Panc1 (cell line): ENCODE measurements at regions not wholly inside any gene's neighbourhood (a gene's known extent, or its start where the extent isn't known, plus 50 kb on each side); places are given as distances from the start of the nearest gene placed in this dataset.

Source experiments
- ATAC-seq: fragments of 200-7000 bp; cut with Tn5 transposase; 2 replicates; pipeline ENCODE4 v1.9.1; 2020; ENCODE audit warnings: mild to moderate bottlenecking, moderate library complexity
- BruUV-seq: library from RNA; stranded (reverse); fragments of 400-500 nt; replicated peaks from 2 replicates; lab custom pipeline; 2021; lab: Mats Ljungman, UMichigan
- CTCF ChIA-PET: fragments of 300-600 bp; sonication (Branson Sonifier 250); formaldehyde crosslinking; loops from one replicate; lab custom pipeline; 2022; ENCODE audit warnings: antibody characterized with exemption; lab: Charles Lee
- POLR2A ChIA-PET: fragments of 300-600 bp; sonication (Branson Sonifier 250); formaldehyde crosslinking; loops from one replicate; lab custom pipeline; 2022; ENCODE audit warnings: antibody characterized with exemption; lab: Charles Lee
- DNase-seq: peaks from one replicate; pipeline ENCODE4 v3.0.0-alpha.2; 2010; ENCODE audit warnings: low read depth, low spot score
- H3K27ac ChIP-seq: 2 replicates; pipeline ENCODE4 v1.5.1; 2011; ENCODE audit warnings: mild to moderate bottlenecking, low read length, inconsistent platforms
- H3K27me3 ChIP-seq: fragments of 200-500 bp; sonication (Bioruptor generic); 2 replicates; pipeline ENCODE4 v1.6.0; 2014; ENCODE audit warnings: low read length, inconsistent platforms; ENCODE audit not compliant: control insufficient read depth, insufficient read depth
- H3K36me3 ChIP-seq: fragments of 200-500 bp; sonication (Bioruptor generic); 2 replicates; pipeline ENCODE4 v1.5.1; 2014; ENCODE audit warnings: inconsistent platforms, mild to moderate bottlenecking, low read length, moderate library complexity; ENCODE audit not compliant: control insufficient read depth, insufficient read depth
- H3K4me1 ChIP-seq: 2 replicates; pipeline ENCODE4 v1.5.1; 2011; ENCODE audit warnings: inconsistent platforms, mild to moderate bottlenecking, low read length, moderate library complexity; ENCODE audit not compliant: control insufficient read depth, insufficient read depth
- H3K4me3 ChIP-seq, 2 experiments: 2 replicates each; pipeline ENCODE4 v1.5.1; 2011 to 2012; ENCODE audit warnings: low read depth in 2 of 2, low read length in 2 of 2, mild to moderate bottlenecking in 2 of 2, inconsistent platforms in 1 of 2, moderate library complexity in 1 of 2
- H3K9me3 ChIP-seq: fragments of 200-500 bp; sonication (Bioruptor generic); 2 replicates; pipeline ENCODE4 v1.5.1; 2014; ENCODE audit warnings: low read depth, mild to moderate bottlenecking, inconsistent platforms, low read length, moderate library complexity; ENCODE audit not compliant: control insufficient read depth, insufficient read depth
- POLR2AphosphoS5 ChIP-seq: IDR thresholded peaks from 2 replicates; pipeline ENCODE4 v1.6.1; 2012; ENCODE audit warnings: mild to moderate bottlenecking, low read depth, low read length, moderate library complexity
- SIN3A ChIP-seq: IDR thresholded peaks from 2 replicates; pipeline ENCODE4 v1.6.1; 2012; ENCODE audit warnings: low read depth, mild to moderate bottlenecking, low read length, moderate library complexity, borderline replicate concordance; ENCODE audit not compliant: insufficient read depth
- TCF7L2 ChIP-seq: IDR thresholded peaks from 2 replicates; pipeline ENCODE4 v1.6.1; 2011; ENCODE audit warnings: mild to moderate bottlenecking, low read depth, low read length, inconsistent platforms
- in situ Hi-C: cut with HindIII; loops from 2 replicates; pipeline ENCODE4 v1.10.0; 2016; ENCODE audit warnings: low sequenced_read_pairs, low pct_unique_long_range_greater_than_20kb
- intact Hi-C: fragments of 100-400 bp; cut with micrococcal nuclease; formaldehyde crosslinking; loops from one replicate; pipeline ENCODE4 v1.10.0; 2022; ENCODE audit not compliant: unreplicated experiment
- TF ChIP-seq, protein P1 (sequence below): fragments of 450-650 bp; IDR thresholded peaks from 2 replicates; pipeline ENCODE4 v1.5.1; 2017; ENCODE audit warnings: mild to moderate bottlenecking
- TF ChIP-seq, protein P2 (sequence below), 2 experiments: IDR thresholded peaks; 2 replicates each; pipeline ENCODE4 v1.6.1; 2011 to 2012; ENCODE audit warnings: low read depth in 2 of 2, control low read depth in 1 of 2, low read length in 1 of 2, mild to moderate bottlenecking in 1 of 2, moderate library complexity in 1 of 2; ENCODE audit not compliant: insufficient read depth in 1 of 2

DNA sequence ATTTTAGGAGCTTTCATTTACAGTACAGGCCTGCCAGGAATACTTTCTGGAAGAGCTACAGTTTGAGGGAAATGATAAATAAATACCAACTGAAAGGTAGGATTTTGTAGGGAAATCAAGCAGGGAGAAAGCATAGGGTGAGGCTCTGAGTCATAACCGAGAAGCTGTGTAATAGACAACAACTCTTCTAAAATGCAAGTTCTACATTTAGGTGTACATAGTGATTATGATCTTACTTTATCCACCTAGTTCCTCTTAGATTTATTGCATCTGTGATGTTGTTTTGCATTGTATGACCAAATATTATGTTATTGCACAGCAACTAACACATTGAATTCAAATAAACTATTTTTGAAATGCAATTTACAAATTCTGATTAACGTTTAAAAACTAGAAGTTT lies 819.3 kb downstream of the PLA2G4A start:
- H3K27ac ChIP-seq: no peak overlapping the region; the same call in 1 of the 2 replicates
- BruUV-seq: no TSS peak
- H3K4me1 ChIP-seq: no peaks in the 10 kb centered on the region
- POLR2A ChIA-PET: no interaction called here
- ATAC-seq: no peak
- CTCF ChIA-PET: no interaction called here
- H3K9me3 ChIP-seq: no peaks in the 10 kb centered on the region
- H3K4me3 ChIP-seq: no peak overlapping the region
- in situ Hi-C loops (no loop called here), intact Hi-C loops (no loop called here)
- H3K27me3 ChIP-seq: no peaks in the 10 kb centered on the region
- TF ChIP-seq, protein P1, sequence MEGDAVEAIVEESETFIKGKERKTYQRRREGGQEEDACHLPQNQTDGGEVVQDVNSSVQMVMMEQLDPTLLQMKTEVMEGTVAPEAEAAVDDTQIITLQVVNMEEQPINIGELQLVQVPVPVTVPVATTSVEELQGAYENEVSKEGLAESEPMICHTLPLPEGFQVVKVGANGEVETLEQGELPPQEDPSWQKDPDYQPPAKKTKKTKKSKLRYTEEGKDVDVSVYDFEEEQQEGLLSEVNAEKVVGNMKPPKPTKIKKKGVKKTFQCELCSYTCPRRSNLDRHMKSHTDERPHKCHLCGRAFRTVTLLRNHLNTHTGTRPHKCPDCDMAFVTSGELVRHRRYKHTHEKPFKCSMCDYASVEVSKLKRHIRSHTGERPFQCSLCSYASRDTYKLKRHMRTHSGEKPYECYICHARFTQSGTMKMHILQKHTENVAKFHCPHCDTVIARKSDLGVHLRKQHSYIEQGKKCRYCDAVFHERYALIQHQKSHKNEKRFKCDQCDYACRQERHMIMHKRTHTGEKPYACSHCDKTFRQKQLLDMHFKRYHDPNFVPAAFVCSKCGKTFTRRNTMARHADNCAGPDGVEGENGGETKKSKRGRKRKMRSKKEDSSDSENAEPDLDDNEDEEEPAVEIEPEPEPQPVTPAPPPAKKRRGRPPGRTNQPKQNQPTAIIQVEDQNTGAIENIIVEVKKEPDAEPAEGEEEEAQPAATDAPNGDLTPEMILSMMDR: no peak
- TF ChIP-seq SIN3A (no peak), POLR2AphosphoS5 (no peak), TCF7L2 (no peak)
- TF ChIP-seq, protein P2, sequence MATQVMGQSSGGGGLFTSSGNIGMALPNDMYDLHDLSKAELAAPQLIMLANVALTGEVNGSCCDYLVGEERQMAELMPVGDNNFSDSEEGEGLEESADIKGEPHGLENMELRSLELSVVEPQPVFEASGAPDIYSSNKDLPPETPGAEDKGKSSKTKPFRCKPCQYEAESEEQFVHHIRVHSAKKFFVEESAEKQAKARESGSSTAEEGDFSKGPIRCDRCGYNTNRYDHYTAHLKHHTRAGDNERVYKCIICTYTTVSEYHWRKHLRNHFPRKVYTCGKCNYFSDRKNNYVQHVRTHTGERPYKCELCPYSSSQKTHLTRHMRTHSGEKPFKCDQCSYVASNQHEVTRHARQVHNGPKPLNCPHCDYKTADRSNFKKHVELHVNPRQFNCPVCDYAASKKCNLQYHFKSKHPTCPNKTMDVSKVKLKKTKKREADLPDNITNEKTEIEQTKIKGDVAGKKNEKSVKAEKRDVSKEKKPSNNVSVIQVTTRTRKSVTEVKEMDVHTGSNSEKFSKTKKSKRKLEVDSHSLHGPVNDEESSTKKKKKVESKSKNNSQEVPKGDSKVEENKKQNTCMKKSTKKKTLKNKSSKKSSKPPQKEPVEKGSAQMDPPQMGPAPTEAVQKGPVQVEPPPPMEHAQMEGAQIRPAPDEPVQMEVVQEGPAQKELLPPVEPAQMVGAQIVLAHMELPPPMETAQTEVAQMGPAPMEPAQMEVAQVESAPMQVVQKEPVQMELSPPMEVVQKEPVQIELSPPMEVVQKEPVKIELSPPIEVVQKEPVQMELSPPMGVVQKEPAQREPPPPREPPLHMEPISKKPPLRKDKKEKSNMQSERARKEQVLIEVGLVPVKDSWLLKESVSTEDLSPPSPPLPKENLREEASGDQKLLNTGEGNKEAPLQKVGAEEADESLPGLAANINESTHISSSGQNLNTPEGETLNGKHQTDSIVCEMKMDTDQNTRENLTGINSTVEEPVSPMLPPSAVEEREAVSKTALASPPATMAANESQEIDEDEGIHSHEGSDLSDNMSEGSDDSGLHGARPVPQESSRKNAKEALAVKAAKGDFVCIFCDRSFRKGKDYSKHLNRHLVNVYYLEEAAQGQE (IDR thresholded peaks at IDR 0.05; ENCODE audit: insufficient read depth in 1 of 2, low read depth in 2 of 2, low read length in 1 of 2): no peak
- H3K36me3 ChIP-seq: no peaks in the 10 kb centered on the region
- no peak for DNase-seq

DNA sequence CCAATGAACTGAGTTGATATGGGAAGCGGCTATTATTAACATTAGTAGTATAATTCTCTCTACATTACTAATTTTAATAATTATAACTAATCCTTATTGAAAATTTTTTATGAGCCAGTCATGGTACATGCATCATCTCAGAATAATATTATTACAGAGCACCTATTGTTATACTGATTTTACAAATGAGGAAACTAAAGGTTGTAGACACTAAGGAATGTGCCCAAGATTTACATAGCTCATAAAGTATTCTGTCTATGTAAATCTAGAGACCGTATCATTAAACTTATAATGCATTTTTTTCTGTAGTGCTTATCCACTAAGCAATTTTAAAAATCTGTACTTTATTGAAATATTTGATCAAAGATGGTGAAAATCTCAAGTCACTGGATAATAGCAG lies 825.9 kb downstream of the PLA2G4A start:
- in situ Hi-C loops: no loop called here
- no peaks in the 10 kb centered on the region for H3K27me3 ChIP-seq
- no TSS peak for BruUV-seq
- H3K4me3 ChIP-seq: no peak overlapping the region
- CTCF ChIA-PET: no interaction called here
- H3K9me3 ChIP-seq: no peaks in the 10 kb centered on the region
- intact Hi-C loops: no loop called here
- H3K27ac ChIP-seq: no peak overlapping the region
- no peaks in the 10 kb centered on the region for H3K36me3 ChIP-seq
- DNase-seq (no peak), ATAC-seq (no peak)
- H3K4me1 ChIP-seq: no peaks in the 10 kb centered on the region
- TF ChIP-seq, protein P1: no peak
- TF ChIP-seq TCF7L2: no peak
- TF ChIP-seq POLR2AphosphoS5: no peak
- TF ChIP-seq SIN3A: no peak
- TF ChIP-seq, protein P2 (IDR thresholded peaks at IDR 0.05; ENCODE audit: insufficient read depth in 1 of 2, low read depth in 2 of 2, low read length in 1 of 2): no peak
- POLR2A ChIA-PET: no interaction called here
